ENCODE measurements at regions not wholly inside any gene's neighbourhood (a gene's known extent, or its start where the extent isn't known, plus 50 kb on each side); places are given as distances from the start of the nearest gene placed in this dataset.

DNA sequence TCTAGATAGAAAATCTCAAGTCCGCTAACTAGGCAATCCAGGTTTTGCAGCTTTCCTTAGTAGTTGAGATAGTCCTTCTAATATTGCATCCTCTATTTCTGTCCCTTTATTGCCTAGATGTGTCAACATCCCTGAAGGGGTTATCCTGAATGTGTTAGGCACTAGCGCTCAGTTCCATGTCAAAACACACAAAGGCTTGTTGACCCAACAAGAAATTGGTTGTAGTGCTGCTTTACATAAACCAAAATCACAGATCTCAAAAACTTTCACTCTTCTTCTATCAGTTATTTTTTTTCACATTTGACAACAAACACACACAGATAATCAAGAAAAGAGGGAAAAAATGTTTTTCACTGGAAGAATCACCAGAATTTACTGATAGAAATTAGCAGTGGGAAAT, 51.4 kb upstream of the SOX2 start:
- no peak overlapping the region for H3K4me3 ChIP-seq (ENCODE audit: low read length)
- no peak for DNase-seq (ENCODE audit: low read depth, low spot score)

GRCh38 chr3:181637456-181637855, 74.3 kb upstream of the SOX2 start:
- H3K4me3 ChIP-seq (ENCODE audit: low read length): no peak overlapping the region
- no peak for DNase-seq (ENCODE audit: low read depth, low spot score)

DNA sequence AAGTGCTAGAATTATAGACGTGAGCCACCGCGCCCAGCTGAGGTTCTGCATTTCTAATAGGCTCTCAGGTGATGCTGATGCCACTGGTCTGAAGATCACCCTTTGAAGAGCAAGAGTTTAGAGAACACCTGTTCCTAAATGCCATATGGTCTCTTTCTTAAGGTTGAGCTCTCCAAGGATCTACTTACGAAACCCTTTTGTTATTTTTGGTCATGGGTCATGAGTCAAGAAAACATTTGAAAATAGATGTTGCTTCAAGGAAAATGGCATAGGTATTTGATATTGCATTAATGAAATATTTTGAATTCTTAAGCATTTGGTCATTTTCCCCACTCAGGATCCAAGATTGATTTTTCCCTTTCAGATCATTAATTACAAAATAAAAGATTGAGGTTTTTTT, 74.7 kb upstream of the SOX2 start:
- no peak for DNase-seq (ENCODE audit: low read depth, low spot score)
- no peak overlapping the region for H3K4me3 ChIP-seq (ENCODE audit: low read length)

DNA sequence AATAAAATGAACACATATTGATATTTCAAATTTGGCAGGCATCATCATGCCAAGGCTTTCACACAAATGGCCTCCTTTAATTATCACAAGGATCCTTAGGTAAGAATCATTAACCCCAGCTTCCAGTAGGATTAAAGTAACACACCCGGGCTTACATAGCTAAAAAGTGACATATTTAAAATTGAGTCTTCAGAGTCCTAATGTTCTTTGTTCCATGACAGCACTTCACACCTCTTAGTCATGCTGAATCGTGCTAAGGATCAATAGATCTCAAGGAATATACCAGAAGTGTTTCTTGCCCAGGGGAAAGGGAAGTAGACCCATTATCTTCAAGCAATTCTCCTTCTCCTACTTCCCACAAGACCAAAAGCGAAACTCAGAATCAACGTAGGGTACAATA, 76.6 kb upstream of the SOX2 start:
- H3K4me3 ChIP-seq (ENCODE audit: low read length): no peak overlapping the region
- no peak for DNase-seq (ENCODE audit: low read depth, low spot score)

- no peak overlapping the region for H3K4me3 ChIP-seq (ENCODE audit: low read length)
- no peak for DNase-seq (ENCODE audit: low read depth, low spot score)
Observed at GRCh38 chr3:181633556-181633955, 78.2 kb upstream of the SOX2 start.

DNA sequence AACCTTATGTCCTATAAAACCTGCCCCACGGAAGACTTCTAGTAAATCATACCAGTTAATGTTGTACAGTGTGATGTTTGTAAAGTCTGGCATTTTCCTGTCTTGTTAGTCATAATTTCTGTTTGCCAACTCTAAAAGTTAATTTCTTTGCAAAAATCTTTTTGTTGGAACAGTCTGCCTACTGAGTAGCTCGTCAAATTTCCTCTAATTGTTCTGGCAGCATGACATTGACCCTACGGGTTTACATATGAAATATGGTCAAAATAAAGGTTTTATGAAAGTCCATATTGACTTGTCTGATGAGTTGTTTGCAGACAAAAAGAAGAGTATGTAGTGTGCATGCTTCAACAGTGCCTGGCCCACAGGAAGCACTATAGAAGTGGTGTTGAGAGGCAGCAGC, 79.8 kb upstream of the SOX2 start:
- no peak overlapping the region for H3K4me3 ChIP-seq (ENCODE audit: low read length)
- DNase-seq (ENCODE audit: low read depth, low spot score): no peak

GRCh38 chr3:181630853-181631252, 80.9 kb upstream of the SOX2 start:
- no peak overlapping the region for H3K4me3 ChIP-seq (ENCODE audit: low read length)
- DNase-seq (ENCODE audit: low read depth, low spot score): no peak

DNA sequence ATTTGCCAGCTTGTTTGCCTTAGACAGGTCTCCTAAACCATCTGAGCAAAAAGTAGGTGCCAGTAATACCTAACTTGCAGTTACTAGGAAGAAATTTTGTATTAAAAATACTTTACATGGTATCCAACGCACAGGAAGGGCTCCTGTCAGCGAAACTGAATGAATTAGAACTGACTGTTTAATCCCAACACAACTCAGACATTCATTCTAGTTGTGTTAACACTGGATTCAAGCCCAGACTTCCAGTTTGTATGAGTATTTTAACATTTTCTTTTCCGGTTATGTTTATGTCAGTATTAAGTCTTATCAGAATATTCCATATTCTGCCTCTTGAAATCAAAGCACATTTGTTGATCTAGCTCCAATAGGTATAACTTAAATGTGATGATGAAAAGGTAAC, 82.0 kb upstream of the SOX2 start:
- no peak for DNase-seq (ENCODE audit: low read depth, low spot score)
- no peak overlapping the region for H3K4me3 ChIP-seq (ENCODE audit: low read length)

DNA sequence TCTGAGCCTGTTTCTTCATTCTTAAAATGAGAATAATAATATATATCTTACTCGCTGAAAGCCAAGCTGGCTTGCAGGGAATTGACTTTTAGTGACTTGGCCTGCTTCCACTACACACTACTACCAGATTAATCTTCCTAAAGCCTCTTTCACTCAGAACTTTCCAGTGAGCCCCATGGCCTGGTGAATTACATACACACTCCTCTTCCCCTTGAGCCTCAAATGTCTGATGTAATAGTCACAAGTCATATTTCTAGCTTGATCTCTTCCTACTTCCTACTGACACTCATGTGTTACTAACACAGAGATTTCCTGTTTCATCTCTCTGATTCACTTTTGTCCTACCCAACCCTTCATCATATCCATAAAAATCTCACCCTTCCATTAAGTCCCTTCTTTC, 82.7 kb upstream of the SOX2 start:
- no peak for DNase-seq (ENCODE audit: low read depth, low spot score)
- H3K4me3 ChIP-seq (ENCODE audit: low read length): no peak overlapping the region

- H3K4me3 ChIP-seq (ENCODE audit: low read length): no peak overlapping the region
- no peak for DNase-seq (ENCODE audit: low read depth, low spot score)
Observed at GRCh38 chr3:181628384-181628783, 83.3 kb upstream of the SOX2 start.

GRCh38 chr3:181626036-181626435, 85.7 kb upstream of the SOX2 start:
- H3K4me3 ChIP-seq (ENCODE audit: low read length): no peak overlapping the region
- DNase-seq (ENCODE audit: low read depth, low spot score): no peak

DNA sequence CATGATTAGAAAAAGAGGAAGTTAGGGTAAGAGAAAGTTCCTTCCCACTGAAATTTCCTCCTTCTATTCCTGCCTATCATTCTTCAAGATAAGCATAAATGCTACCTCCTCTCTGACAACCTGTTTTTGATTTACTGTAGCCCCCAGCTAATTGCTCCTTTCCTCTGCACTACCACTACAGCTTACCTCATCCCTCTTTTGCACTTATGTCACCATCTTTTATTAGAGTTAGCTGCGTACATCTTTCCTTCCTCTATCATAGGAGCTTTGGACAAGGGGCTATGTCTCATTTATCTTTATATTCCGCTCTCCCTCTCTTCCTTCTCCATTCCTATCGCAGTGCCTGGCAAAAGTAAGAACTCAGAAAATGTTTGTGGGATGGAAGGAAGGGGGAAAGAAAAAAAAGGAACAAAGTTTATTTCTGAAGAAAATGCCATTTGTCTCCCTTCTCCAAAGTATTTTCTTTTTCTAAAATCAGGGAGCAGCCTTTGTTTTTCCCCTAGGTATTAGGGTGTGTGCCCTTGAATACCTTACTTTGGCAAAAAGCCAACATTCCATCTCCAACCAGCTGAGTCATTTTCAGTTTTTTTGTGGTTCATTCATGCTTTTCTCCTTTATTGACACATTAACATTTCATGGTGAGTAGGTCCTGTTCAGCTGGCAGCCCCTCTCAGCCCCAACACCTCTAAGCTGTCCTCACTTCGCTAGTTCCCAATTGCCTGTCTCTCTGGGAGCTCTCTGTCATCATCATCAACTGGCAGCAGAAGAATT, 87.6 kb upstream of the SOX2 start:
- DNase-seq (ENCODE audit: low read depth, low spot score): no peak
- H3K4me3 ChIP-seq (ENCODE audit: low read length): no peak overlapping the region

- DNase-seq (ENCODE audit: low read depth, low spot score): no peak
- no peak overlapping the region for H3K4me3 ChIP-seq (ENCODE audit: low read length)
Observed at GRCh38 chr3:181622365-181622764, 89.4 kb upstream of the SOX2 start.

- DNase-seq (ENCODE audit: low read depth, low spot score): no peak
- no peak overlapping the region for H3K4me3 ChIP-seq (ENCODE audit: low read length)
Observed at GRCh38 chr3:181619897-181620296, 91.8 kb upstream of the SOX2 start.

- no peak for DNase-seq (ENCODE audit: low read depth, low spot score)
- no peak overlapping the region for H3K4me3 ChIP-seq (ENCODE audit: low read length)
Observed at GRCh38 chr3:181618260-181618659, 93.5 kb upstream of the SOX2 start.

DNA sequence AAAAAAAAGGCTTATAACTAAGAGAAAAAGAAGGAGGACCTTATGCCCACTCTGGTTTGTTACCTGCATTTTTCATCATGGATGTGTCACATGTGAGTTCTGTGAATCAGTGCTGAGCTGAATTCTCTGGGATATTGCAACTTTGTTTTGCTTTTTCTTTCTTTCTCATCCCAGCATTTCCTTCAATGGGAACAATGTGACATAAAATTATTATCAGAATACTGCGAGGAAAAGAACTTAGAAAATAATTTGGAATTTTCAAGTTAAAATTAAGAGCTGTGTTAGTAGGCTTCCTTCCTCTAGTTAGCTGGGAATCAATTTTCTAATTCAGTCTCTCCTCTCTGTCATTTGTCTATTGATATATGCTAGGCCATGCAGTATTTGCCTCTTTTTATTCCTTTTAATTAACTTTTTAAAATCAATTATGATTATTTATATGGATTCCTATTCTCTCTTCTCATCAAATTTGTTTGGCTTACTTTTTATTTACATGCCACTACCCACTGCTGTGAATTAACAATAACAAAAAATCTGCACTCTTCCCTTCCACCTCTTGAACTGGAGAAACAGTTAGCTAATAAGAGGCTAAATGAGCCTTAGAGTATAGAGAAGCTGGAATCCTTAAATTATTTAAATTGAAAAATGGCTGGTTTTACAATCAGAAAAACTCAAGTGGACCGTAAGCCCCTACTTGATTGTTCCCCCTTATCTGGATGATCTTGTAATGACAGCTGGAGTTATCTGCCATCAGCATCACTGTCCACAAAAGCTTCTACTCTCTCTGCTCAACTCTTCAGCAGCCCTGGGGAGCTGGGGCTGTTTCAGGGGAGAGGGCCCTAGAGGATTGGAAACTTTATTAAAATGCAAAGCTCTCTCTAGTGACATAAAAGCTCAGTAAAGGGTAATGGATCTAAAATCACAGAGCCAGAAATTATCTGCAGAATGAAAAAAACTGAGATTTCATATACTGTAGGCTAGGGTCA, 95.3 kb upstream of the SOX2 start:
- no peak for DNase-seq (ENCODE audit: low read depth, low spot score)
- H3K4me3 ChIP-seq (ENCODE audit: low read length): no peak overlapping the region

DNA sequence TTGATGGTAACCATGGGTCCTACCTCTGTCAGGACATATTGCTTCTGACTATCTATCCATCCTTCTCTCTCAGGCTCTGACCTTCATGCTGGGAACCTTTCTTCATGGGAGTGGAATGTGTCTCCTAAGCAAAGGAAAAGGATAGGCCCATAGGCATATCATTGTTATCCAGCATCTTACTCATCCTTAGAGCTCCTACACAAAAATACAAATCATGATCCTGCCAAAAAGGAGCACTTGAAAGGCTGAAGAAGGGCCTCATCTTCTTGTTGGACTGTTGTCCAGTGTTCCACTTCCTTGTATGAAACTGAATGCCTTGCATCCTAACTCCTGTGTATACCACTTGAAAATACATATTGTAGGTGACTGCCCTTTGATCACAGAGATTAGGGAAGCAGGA, 96.1 kb upstream of the SOX2 start:
- no peak overlapping the region for H3K4me3 ChIP-seq (ENCODE audit: low read length)
- no peak for DNase-seq (ENCODE audit: low read depth, low spot score)

DNA sequence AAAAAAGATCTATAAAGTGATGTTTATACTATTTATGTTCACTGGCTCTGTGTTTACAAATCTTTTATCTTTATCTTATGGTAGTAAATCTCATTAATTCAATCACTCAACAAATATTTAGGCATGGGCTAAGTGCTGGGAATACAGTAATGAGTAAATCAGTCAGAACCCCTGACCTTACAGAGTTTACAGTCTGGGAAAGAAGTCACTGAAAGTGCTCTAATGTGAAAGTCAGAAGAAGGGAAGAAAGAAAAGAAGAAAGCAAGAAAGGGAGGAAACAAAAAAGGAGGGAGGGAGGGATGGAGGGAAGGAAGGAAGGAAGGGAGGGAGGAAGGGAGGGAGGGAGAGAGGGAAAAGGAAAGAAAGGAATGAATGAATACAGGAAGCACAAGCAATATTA, 96.8 kb upstream of the SOX2 start:
- H3K4me3 ChIP-seq (ENCODE audit: low read length): no peak overlapping the region
- no peak for DNase-seq (ENCODE audit: low read depth, low spot score)

DNA sequence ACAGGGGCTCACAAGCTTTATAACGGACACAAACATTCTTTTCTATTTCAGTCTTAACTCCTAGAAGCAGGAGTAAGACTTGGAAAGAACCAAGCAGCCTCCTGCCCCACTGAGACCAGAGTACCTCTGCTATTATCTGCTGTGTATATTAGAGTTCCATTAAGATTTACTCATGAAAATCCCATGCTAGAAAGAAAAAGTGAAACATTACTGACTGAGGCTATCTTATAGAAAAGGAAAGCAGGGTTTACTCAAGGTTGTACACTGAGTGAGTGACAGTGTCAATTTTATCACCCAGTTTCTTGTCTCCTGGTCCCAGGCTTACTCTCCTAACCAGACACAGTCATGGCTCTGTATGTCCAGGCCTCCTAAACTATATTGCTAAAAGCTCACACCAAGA, 97.9 kb upstream of the SOX2 start:
- DNase-seq (ENCODE audit: low read depth, low spot score): no peak
- H3K4me3 ChIP-seq (ENCODE audit: low read length): no peak overlapping the region

DNA sequence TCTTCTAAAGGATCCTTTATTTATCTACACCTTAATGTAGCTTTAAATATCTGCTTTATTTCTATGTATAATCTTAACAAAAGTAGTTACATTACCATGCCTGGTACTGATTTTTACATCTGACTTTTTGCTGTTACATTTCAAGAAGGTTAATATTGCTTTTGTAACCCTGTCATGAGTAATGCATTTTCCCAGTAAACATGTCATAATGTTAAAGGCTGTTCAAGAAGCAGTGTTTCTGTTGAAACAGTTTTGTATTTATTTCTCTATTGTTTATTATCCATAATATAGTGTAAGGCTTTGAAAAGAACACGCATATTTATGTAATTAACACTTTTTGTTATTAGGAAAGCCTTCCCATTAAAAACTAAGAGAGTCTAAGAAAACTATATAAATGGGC, 98.5 kb upstream of the SOX2 start:
- no peak overlapping the region for H3K4me3 ChIP-seq (ENCODE audit: low read length)
- DNase-seq (ENCODE audit: low read depth, low spot score): no peak

- H3K4me3 ChIP-seq (ENCODE audit: low read length): no peak overlapping the region
- DNase-seq (ENCODE audit: low read depth, low spot score): no peak
Observed at GRCh38 chr3:181610973-181611265, 100.8 kb upstream of the SOX2 start.
